Activated CD4-positive, CD25-positive, alpha-beta regulatory T cell treated with anti-CD3 and anti-CD28 coated beads, Interleukin-2, amount 50 U/mL, for 24 hours (primary cell): ENCODE measurements at regions not wholly inside any gene's neighbourhood (a gene's known extent, or its start where the extent isn't known, plus 50 kb on each side); places are given as distances from the start of the nearest gene placed in this dataset.

Experiments used
- ATAC-seq, 2 donors: fragments of 150-1000 bp; cut with Tn5 transposase; one replicate each; pipeline ENCODE4 v1.10.0; 2021; ENCODE audit warnings: mild to moderate bottlenecking in 1 of 2, moderate library complexity in 1 of 2

DNA sequence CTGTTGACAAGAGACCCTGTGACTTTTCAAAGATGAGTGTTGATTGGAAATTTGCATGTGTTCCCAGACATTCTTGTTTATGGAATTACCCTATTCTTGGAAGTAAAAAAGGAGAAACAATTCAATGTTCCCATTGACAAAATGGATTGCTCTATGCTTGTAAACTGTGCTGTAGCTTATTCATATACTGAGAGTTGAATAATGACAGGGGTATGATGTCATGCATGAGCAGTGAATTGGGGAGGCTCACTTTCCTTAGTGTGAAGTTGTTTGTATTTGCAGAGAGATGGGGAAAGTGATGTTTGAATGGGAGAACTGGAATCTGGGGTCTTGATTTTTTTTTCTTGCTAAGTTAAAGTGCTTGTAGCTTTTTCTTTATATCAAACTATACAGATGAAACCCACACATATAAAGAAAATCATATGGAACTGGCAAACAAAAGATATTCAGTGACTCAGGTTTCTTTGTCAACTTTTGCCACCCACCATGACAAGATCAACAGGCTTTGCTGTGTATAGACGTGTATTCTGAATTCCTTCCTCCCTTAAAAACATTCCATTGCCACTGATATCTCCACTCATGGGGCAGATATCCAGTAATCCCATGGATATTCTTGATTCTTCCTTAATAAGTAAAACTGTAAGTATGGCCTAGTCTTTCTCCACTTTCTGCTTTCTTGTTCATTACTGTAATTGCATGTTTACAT lies 97.8 kb upstream of the JAG1 start:
- ATAC-seq: no peak

DNA sequence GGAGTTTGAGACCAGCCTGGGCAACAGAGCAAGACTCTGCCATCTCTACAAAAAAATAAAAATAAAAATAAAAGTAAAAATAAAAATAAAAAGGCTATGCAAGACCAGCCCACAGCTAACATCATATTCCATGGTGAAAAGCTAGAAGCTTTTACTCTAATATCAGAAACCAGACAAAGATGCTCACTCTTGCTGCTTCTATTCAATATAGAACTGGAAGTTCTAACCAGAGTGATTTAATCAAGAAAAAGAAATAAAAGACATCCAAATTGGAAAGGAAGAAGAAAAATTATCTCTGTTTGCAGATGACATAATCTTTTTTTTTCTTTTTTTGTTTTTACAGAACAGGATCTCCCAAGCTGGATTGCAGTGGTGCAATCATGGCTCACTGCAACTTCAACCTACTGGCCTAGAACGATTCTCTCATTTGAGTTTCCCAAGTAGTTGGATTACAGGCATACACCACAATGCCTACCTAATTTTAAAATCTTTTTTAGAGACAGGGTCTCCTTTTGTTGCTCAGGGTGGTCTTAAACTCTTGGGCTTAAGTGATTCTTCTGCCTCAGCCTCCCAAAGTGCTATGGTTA lies 100.7 kb upstream of the JAG1 start:
- no peak for ATAC-seq

DNA sequence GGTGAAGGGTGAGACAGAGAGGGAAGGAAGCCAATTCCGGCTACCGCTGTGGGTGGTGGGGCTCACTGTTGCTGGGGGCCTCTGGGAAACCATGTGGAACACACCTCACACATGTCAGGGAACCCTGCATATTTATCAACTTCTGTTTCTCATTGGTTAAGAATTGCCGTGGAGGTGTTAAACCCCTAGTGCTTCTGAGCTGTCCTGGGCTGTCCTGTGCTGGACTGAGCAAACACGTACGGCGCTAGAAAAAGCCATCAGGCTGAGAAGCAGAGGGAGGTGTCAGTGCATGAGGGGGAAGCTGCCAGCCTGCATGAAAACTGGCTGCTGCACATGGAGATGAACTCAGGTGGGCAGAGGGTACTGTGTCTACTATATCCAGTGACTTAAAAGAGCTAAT lies 103.9 kb upstream of the JAG1 start:
- ATAC-seq: no peak

DNA sequence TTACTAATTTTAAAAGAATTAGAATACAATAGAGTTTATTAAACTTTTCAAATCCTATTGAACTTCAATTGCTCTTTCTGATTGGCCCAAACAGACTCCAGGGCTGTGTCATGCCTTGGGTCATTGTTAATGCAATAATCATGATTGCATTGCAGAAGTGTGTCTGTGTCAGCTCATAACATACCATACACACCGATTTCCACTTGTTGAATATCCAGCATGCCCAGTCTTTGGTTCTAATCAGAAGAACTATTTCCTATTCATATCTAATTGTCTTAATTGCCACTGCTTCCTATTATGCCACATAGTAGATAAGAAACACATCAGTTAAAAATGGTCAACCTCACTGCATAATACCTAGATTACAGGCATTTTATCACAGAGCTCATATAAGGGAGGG lies 106.1 kb upstream of the JAG1 start:
- no peak for ATAC-seq

DNA sequence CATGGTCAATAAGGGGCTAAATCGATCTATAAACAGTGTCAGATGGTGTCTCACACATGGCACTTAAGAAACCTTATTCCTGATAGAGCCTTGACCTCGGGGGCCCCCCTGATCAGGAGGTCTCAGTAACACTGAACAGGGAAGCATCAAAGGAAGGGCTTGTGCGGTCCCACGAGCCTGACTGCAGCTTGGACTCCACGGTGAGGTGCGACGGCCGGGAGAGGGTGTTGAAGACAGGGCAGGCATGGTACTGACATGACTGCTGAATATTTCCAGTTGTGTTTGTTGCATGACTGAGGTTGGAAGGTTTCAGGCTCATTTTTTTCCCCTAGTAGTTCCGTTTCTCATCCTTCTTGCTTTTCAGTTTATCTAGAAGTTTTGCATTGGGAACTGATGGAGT lies 107.1 kb upstream of the JAG1 start:
- no peak for ATAC-seq

DNA sequence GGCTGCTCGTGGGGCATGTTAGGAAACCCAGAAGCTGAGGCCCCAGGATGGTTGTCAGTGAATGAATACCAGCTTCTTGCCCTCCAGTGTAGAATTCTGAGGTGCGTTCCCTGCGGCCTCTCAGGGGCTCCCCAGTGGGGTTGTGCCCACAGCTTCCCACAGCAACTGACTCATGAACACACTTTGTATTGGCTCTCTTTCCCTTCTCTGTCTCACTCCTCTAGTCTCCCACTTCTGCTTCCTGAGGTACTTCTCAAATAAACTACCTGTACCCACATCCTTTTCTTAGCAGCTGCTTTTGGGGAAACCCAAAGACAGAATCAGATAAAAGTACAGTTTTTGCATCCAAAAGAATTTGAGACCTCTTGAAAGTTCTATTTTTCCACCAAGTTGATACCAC lies 107.7 kb upstream of the JAG1 start:
- ATAC-seq: no peak

DNA sequence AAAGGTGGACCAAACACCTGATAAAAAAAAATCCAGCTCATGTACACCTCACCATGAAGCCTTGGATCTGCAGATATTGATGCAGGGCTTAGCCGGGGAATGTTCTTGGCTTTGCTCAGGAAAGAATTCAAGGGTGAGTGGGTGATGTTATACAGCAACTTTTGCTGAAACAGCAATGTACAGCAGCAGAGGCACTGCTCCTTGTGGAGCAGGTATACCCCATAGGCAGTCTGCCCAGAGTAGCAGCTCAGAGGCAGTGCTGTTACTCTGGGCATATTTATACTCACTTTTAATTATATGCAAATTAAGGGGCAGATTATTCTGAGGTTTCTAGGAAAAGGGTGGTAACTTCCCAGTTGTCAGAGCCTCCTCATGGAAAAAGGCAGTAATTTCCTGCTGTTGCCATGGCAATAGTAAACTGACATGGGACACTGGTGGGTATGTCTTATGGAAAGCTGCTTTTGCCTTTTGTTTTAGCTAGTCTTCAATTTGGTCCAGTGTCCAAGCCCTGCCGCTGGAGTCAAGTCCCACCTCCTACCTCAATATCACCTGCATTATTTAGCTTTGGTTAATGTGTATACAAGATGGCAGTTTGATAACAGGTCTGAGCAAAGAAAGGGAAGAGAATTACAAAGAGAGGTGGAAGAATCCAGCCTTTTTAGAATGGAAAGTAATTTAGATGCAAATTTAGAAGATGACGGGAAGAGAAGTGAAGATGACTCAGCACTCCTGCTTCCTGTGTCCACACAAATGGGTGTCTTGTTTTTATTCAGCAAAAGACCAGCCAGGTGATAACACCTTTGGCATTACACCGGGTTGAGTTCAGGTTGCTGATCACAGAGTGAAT lies 110.1 kb upstream of the JAG1 start:
- no peak for ATAC-seq

DNA sequence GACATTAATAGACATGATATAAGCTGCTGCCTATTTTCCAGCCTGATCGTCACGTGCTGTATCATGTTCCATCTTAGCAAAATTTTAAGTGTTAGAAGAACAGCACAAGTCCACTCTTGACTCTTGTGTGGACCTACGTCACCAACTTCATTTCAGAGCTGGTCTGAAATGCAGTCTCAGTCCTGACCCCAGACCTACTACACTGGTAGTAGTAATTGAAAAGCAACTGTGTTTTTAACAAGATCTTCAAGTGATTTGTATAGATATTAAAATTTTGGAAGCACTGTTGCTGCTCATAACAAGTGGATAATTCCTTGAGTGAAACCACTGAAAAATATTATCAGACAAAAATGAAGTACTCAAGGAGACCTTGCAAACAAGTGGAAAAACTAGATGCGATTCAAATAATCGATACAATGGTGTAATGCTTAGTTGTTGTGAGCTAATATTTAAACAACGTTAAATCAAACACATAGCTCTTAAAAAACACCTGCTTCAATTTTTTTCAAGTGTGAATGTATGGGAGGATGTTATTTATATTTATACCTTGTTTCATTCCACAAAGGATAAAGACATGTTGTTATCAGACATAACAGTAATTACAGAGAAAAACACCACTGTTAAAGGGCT lies 110.9 kb upstream of the JAG1 start:
- ATAC-seq: no peak

DNA sequence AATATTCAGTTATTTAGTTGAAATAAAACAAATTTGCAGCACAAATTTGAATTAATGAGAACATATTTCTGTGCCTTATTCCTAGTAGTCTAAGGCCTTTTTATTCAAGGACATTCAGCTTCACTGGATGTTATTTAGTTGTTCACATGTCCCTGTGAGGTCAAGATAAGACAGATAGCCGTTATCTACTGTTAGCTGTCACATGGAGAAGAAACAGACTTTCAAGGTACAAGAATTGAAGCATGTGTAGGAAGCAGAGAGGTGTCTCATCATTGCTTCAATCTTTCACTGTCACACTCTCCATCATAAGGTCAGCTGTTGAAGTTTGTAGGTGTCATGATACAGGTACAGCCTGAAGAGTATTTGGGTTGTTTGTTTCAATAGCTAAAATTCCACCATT lies 112.9 kb upstream of the JAG1 start:
- no peak for ATAC-seq

DNA sequence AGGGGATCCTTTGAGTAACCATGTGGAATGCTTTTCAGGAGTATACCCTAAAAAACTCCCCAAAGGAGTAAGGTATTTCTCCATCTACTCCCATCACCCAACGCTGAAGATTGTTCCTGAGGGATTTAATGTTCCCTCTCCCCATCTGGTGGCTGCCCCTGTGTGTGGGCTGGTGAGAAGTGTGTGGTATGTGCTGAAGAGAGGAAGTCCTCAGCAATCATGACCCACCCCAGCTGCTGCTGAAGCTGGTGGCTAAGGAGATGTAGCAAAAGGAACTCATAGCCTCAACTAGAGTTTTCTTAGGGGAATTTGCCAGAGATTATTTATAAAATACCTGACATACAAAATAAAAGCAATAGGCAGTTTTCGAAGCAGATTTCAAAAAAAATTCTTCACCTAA lies 114.3 kb upstream of the JAG1 start:
- no peak for ATAC-seq

DNA sequence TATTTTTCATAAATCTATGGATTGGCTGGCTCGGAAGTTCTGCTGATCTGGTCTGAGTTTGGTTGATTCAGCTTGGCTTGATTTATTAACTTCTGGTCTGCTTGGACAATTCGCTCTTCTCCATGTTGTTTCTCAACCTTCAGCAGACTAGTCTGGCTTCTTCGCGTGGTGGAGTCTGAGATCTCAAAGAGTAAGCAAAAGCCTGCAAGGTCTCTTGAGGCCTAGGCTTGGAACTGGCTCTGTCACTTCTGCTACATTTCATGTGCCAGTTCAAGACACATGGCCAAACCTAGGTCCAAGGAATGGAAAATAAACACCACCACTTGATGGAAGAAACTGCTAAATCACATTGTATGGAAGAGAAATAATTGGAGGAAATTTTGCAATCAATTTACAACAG lies 115.1 kb upstream of the JAG1 start:
- ATAC-seq: no peak

DNA sequence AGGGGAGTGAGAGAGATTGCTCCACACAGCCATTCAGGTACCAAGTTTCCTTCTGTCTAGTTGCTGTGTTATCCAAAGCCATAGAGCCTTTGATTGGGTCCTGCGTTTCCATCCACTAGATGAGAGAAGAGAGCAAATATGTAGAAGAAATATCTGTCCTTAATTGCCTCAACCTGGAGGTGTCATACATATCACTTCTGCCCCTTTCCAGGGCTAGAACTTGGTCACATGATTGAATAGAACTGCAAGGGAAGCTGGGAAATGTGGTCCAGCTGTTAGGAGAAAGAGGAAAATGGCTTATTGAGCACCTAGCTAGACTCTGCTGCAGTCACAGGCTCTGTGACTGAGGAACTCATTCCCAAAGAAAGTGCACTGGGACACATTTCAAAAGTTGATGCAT lies 115.6 kb upstream of the JAG1 start:
- ATAC-seq: no peak

DNA sequence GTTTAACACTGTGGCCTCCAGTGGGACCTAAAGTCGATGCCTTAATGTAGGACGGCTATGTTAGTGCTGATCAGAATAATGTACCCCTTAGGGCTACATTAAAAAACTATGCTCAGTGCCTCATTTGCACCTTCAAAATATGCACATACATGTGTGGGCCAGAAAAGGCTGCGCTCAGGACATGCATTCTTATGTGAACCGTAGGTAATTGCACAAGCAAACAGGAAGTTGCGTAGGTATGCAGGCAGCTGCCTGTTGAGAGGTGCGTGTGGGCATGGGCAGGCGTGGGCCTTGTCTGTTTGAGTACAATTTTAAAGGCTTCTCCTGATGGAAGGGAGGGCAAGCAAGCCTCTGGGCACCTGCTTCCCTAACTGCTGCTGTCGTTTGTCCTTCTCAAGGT lies 116.2 kb upstream of the JAG1 start:
- ATAC-seq: no peak

DNA sequence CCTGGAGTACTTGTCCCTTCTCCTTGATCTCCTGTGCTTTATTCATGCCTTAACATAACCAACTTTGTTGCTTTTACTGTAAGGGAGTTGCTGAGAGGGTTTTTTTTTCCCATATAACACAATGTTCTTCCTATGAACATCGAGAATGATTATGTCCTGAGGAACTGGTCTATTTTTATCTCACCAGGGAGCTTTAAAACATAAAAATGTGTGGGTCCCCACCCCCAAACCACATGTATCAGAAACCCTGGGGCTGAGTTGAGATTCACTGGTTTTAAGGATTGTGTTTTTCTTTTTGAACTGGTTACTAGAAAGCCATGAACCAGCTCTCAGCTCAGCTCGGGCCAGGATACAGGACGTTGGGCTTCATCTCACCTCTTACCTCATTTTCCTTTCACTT lies 118.5 kb upstream of the JAG1 start:
- no peak for ATAC-seq

DNA sequence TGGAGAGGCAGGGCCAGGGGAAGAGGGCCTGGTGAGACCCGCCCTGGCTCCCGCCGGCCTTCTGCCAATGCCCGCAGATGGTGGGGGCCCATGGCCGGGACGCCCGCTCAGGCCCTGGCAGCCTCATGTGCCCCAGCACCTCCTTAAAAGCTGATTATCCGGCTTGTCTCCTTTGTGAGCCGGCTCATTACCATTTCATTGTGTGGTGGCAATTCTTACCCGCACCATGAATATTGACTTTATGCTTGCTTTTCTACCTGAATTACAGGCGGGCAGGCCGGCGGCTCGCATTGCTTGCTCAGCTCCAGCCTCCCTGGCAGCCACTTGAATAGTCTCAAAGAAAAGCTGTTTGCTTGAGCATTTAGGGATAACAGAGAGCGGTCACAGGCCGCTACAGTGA lies 120.0 kb upstream of the JAG1 start:
- ATAC-seq: no peak

DNA sequence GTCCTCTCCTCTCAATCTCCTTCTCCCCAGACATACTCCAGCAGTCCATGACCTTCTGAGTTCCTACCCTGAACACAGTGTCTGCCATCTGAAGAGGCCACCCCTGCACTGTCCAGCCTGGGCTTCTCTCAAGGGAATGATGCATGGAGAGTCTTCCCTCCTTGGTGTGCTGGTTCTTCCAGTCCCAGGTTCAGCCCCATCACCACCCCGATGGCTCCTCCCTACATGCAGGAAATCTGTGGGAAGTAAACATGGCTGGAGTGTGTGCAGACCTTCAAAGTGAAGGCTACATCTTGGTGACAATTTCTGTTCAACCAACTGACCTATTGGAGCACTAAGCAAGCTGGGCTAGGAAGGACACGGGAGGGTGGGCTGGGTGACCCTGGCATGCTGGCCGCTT lies 121.0 kb upstream of the JAG1 start:
- ATAC-seq: no peak

DNA sequence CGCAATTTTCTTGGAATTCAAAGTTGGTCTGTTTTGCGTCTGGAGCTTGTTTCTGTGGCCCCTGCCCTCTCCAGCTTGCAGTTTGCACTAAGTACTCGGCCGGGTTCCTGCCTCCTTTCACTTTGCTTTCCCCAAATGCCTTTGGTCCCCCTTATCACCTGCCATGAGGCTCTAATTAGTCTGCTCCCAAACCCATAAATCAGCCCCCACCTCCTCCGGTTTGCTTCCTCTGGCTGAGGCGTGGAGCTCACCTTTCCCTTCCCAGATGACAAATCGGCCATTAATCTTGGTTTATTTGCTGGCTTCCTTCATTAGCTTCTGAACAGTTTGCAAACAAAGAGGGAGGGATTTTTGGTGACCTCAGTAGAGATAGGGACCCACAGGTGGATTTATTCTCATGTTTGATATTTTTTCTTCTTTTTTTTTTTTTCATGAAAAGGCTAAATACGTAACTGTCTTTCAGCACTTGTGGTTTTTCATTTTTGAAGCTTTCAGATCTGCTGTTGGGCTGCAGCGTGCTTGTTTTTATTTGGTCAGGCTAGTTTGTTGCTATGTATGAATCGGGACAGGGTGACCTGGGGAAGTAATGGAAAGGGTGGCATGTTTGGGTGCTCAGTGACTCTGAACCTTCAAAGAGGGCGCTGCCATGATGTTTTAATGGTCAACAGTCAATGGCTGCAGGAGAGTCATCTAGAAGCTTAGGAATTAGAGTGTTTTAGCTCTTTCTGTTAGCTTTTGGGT lies 121.7 kb upstream of the JAG1 start:
- no peak for ATAC-seq

DNA sequence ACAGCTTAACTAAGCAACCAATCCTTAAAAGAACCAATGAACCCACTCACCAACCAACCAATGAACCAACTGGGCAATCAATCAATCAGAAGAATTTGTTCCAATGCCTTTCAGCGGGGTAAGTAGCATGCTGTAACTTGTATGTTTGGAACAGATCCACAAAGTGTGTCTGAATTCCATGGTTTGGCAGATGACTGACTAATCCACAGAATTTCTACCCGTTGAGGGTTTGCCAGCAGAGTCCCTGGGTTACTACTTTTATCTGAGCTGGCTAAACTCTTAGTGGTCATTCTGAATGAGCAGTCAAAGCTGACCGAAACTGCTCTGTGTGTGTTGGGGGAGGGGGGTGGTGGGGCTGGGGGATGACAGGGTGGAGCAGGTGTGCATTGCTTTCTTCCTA lies 125.0 kb upstream of the JAG1 start:
- ATAC-seq: no peak

DNA sequence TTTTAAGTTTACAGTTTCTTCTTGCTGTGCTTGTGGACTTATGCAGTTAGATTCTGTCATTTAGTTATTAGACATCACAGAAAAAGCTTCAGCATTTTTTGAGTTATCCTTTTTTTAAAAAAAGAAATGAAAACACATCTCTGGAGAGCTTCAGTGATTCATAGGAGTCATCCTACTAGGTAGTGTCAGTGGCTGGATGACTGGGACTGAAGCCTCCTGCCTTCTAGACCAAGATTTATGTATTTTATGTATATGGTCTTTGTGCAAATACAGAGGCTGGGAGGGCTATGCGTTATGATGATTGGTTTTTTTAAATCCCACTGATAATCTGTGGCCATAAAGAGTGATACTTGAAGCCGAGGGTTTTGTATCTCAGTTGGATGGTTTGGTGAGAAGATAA lies 125.9 kb upstream of the JAG1 start:
- ATAC-seq: no peak

DNA sequence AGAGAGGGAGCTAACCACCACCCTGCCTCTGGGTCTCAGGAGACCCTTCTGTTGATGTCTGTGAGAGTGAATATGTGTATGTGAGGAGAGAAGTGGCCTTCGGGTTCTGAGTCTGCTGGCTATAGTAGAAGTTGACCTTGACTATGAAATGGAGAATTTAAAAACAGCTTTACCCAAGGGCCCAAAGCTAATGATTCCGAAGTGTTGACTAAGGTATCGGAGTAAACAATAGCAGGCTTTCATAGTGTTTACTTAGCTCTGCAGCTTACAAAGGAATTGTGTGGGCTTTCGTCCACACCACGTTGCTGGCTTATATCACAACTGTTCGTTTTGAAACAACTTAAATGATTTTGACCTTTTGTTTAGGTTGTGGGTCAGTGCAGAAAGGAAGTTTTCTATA lies 126.5 kb upstream of the JAG1 start:
- no peak for ATAC-seq

DNA sequence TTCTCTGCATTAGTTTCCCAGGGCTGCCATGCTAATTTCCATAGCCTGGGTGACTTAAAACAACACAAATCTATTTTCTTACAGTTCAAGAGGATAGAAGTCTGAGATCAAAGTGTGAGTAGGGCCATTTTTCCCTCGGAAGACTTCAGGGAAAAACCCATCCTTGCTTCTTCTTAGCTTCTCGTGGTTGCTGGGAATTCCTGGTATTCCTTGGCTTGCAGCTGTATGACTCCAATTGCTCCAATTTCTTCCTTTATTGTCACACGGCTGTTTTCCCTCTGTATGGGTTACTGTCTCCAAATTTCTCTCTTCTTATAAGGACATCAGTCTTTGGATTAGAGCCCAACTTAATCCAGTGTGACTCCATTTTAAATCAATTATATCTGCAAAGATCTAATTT lies 128.4 kb upstream of the JAG1 start:
- no peak for ATAC-seq

DNA sequence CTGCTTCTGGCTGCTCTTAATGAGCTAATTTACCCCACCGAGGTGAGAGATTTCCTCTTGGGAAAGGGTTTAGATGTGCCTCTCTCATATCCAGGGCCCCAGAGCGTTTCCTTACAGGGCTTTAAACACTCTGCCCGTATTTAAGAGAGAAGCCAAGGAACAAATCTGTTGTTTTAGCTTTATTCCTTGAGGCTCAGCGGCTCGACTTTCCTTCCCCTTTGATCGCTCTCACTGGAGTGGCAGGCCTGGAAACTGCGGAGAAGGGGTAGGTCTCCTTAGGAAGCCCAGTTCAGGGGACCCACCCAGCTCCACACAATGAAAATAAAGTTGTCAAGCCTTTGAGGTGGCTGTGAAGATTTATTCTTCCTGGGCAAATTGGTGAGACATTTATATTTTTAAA lies 132.0 kb upstream of the JAG1 start:
- no peak for ATAC-seq

DNA sequence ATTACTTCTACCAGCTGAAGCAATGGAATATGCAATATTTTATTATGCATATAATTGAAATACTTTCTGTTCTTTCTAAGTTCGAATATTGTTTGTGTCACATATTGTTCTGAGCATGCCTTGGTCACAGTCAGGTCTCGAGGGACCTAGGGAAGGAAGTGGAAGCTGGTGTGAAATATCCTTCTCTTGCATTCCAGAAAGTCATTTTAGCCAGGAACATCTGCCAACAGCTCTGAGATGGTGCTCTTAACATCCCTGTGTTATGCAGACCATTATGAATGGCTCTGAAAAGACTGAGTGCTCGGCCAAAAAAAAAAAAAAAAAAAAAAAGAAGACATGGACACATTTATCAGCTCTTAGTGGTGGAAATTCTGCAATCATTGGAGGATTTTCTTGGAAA lies 132.7 kb upstream of the JAG1 start:
- no peak for ATAC-seq
